ENCODE measurements at regions not wholly inside any gene's neighbourhood (a gene's known extent, or its start where the extent isn't known, plus 50 kb on each side); places are given as distances from the start of the nearest gene placed in this dataset.

- peak; percentile 17 for DNase-seq
Measured at GRCh38 chr10:59595593-59595992, 114.1 kb downstream of the SLC16A9 start.

- DNase-seq = no peak
Measured at GRCh38 chr10:59593768-59594167, 115.9 kb downstream of the SLC16A9 start.

- no peak for DNase-seq
Measured at GRCh38 chr10:59589796-59590195, 119.9 kb downstream of the SLC16A9 start.

- DNase-seq = no peak
Measured at GRCh38 chr10:59588791-59589190, 120.9 kb downstream of the SLC16A9 start.

- no peak for DNase-seq
Measured at GRCh38 chr10:59587756-59588140, 121.9 kb downstream of the SLC16A9 start.

- peak; percentile 4 for DNase-seq
Measured at GRCh38 chr10:59587083-59587755, 122.4 kb downstream of the SLC16A9 start.

- DNase-seq = no peak
Measured at GRCh38 chr10:59586407-59586891, 123.2 kb downstream of the SLC16A9 start.

- DNase-seq = peak; percentile 90
Measured at GRCh38 chr10:59585046-59585700, 124.5 kb downstream of the SLC16A9 start.

GRCh38 chr10:59582780-59583179 is 126.9 kb downstream of the SLC16A9 start:
- no peak for DNase-seq

- DNase-seq = no peak
Measured at GRCh38 chr10:59582058-59582457, 127.6 kb downstream of the SLC16A9 start.

- peak; percentile 12 for DNase-seq
Measured at GRCh38 chr10:59580026-59580863, 129.4 kb downstream of the SLC16A9 start.

GRCh38 chr10:59578741-59579140 is 130.9 kb downstream of the SLC16A9 start:
- no peak for DNase-seq

- DNase-seq = no peak
Measured at GRCh38 chr10:59577984-59578383, 131.7 kb downstream of the SLC16A9 start.

GRCh38 chr10:59575269-59575668 is 134.4 kb downstream of the SLC16A9 start:
- DNase-seq = no peak

GRCh38 chr10:59563531-59563930 is 146.1 kb downstream of the SLC16A9 start:
- DNase-seq = no peak

- DNase-seq = no peak
Measured at GRCh38 chr10:59562126-59562525, 147.5 kb downstream of the SLC16A9 start.

- no peak for DNase-seq
Measured at GRCh38 chr10:59561477-59562121, 148.1 kb downstream of the SLC16A9 start.

GRCh38 chr10:59560990-59561389 is 148.7 kb downstream of the SLC16A9 start:
- no peak for DNase-seq

GRCh38 chr10:59560161-59560560 is 149.5 kb downstream of the SLC16A9 start:
- DNase-seq = no peak

GRCh38 chr10:59558066-59558465 is 151.6 kb downstream of the SLC16A9 start:
- DNase-seq = no peak

- no peak for DNase-seq
Measured at GRCh38 chr10:59557642-59558041, 152.0 kb downstream of the SLC16A9 start.

GRCh38 chr10:59557052-59557451 is 152.6 kb downstream of the SLC16A9 start:
- peak; percentile 15 for DNase-seq
